Stimulated activated CD4-positive, alpha-beta T cell treated with anti-CD3 and anti-CD28 coated beads, Interleukin-4, amount 100 ng/mL, for 1 hour (primary cell): ENCODE measurements at regions not wholly inside any gene's neighbourhood (a gene's known extent, or its start where the extent isn't known, plus 50 kb on each side); places are given as distances from the start of the nearest gene placed in this dataset.
"Not testable (repeated sequence)": the region's sequence is repeated elsewhere in the genome, so short reads cannot be mapped to it uniquely, and the experiment has no call there.

Source experiments
- DNase-seq: peaks from one replicate; pipeline ENCODE4 v3.0.0-alpha.2; 2020

DNA sequence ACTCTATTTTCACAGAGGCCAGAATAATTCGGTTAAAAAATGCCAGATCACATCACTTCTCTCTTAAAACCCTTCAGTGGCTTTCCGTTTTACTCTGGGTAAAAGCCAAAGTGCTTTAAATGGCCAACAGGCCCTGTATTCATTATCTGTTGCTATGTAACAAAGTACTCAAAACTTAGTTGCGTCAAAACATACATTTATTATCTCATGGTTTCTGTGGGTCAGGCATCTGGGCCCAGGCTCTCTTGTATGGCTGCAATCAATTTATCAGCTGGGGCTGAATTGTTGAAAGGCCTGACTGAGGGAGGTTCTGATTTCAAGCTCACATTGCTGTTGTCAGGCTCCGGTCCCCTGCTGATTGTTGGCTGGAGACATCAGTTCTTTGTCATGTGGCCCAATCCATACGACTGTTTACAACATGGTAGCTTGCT is 72.7 kb upstream of the H2AZ1 start:
- no peak for DNase-seq

DNA sequence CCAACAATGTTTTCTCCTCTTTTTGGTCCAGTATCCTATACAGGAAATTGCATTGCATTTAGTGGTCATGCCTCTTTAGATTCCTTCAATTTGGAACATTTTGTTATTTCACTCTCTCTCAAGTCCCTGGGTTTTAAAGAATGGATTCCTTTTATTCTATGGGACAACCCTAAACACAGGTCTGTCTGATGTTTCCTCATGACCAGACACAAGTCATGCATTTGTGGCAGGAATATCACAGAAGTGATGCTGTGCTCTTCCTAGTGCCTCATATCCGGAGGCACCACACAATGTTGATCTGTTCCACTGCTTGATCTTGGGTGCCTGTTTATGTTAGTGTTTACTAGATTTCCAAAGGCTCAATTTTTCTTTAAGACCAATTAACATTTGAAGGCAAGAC is 69.7 kb upstream of the H2AZ1 start:
- DNase-seq: no peak

DNA sequence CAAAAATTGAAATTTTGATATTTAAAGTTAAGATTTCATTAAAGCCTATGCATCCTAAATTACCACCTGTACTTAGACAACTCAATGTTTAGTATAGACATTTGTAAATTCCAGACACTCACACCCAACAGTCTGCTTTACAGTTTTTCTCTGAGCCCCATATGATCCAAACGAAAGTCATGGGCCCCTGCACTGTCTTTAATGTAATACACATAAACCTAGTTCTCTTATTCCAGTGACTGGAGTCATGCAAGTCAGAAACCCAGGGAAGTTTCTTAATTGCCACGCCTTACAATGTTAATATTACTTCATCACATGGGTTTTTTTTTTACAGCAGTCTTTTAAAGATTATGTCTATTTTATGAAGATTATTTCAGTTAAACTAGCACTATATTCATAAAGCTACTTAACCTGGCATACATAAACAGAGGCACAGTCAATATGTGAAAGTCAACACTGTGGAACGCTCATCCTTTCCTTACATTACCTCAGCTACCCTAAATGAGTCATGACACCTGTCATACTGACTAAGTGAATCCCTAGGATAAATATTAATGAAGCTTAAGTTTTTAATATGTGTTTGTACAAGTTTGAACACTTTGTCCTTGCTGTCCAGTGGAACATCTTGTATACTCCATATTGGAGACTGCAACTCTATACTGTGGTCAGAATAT is 67.7 kb upstream of the H2AZ1 start:
- DNase-seq: no peak

DNA sequence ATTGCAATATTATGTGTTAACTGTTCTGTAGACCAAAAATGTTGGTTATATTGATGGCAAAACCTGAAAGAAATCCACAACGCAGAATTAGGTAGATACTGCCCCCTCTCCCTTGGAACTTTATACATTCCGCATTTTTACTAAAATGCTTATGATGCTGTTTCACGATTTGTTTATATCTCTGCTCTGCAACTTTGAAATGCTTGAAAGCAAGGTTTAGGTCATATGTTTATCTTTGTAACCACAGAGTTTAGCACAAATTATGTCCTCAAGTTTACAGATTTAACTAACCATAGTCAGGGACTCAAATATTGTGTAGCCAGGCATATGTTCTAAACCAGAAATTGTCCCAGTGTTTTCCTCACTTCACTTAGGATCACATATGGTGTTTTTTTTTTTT is 66.1 kb upstream of the H2AZ1 start:
- no peak for DNase-seq

DNA sequence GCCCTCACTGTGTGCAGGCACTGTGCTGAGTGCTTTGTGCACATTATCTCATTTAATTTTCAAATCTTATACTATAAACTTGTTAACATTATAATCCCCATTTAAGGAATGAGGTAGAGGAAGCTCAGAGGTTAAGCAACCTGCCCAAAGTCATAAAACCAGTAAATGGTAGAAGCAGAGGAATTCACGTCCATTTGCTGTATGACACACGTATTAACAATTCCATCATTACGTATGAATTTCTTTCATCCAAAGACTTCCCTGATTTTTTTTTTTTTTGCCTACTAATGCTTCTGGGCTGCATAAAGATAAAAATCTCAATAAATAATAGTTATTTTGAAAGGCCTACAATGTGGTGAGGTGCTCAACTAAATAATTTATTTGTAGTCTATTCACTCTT is 64.5 kb upstream of the H2AZ1 start:
- DNase-seq: no peak

DNA sequence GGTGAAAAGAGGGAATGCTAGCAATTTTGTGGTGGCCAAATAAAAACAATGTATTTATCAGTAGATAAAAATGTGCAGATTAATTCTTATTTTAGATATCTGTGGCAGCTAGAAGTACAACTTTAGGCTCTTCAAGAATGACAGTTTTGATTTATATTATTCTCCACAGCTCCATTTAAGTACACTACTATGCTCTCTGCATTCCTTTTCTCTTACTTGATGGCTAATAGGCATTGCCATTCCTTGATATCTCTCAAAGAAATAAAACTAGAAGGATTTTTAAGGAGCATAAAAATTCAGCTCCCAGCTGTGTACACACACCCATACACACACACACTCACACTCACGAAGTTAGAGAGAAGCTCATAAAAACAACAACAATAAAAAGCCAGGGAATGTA is 59.4 kb upstream of the H2AZ1 start:
- no peak for DNase-seq

DNA sequence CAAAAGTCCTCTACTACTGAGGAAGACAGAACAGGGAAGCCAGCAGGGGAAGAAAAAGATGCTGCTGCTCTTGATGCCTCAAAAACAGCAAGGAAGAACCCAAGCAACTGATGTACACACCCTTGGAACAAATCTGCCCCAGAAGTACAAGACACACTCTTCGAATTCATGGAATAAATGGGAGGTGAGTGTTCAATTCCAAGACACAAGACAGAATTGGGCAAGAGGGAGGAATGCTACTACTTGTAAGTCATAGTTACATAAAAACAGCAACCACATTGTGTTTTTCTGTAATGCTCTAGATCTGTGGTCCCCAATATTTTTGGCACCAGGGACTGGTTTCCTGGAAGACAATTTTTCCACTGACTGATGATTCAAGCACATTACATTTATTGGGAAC is 58.0 kb upstream of the H2AZ1 start:
- no peak for DNase-seq

DNA sequence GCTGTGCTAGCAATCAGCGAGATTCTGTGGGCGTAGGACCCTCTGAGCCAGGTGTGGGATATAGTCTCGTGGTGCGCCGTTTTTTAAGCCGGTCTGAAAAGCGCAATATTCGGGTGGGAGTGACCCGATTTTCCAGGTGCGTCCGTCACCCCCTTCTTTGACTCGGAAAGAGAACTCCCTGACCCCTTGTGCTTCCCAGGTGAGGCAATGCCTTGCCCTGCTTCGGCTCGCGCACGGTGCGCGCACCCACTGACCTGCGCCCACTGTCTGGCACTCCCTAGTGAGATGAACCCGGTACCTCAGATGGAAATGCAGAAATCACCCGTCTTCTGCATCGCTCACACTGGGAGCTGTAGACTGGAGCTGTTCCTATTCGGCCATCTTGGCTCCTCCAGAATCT is 56.1 kb upstream of the H2AZ1 start:
- DNase-seq: not testable (repeated sequence)
